ENCODE measurements at regions not wholly inside any gene's neighbourhood (a gene's known extent, or its start where the extent isn't known, plus 50 kb on each side); places are given as distances from the start of the nearest gene placed in this dataset.

GRCh38 chr7:149561072-149561471 is 63.5 kb upstream of the ZNF746 start:
- Histone ChIP-seq H3K4me2 (no peak overlapping the region), H4K20me1 (ENCODE audit: insufficient read depth) (no peaks in the 10 kb centered on the region; the same call in 1 of the 2 replicates), H3K27ac (ENCODE audit: low read depth in 2 of 2, low read length in 1 of 2) (no peak overlapping the region), H3K9me2 (no peaks in the 10 kb centered on the region), H3K9ac (no peak overlapping the region), H3K79me2 (ENCODE audit: insufficient read depth) (peaks cover 40% of the 10 kb centered on the region; the same call in 1 of the 2 replicates), H2AFZ (ENCODE audit: low read depth) (no peak overlapping the region), H3F3A (replicated peaks; ENCODE audit: insufficient read depth) (no peaks in the 10 kb centered on the region), H3K4me3 (ENCODE audit: low read depth in 2 of 2, low read length in 1 of 2) (no peak overlapping the region), H3K27me3 (ENCODE audit: insufficient read depth) (no peaks in the 10 kb centered on the region), H3K36me3 (replicated peaks in 1 of 2; ENCODE audit: control insufficient read depth in 1 of 2, insufficient read depth in 2 of 2, low read length in 1 of 2) (peaks cover 40 to 69% of the 10 kb centered on the region in 2 experiments), H3K4me1 (ENCODE audit: control insufficient read depth in 1 of 2, insufficient read depth in 2 of 2, low read depth in 1 of 2, low read length in 1 of 2) (no peaks in the 10 kb centered on the region; a peak in 1 of 4 replicates), H3K9me3 (peaks cover 17% of the 10 kb centered on the region; the same call in 1 of the 2 replicates)
- ChIA-PET CTCF (no interaction called here), POLR2A (no interaction called here)
- TF ChIP-seq RFX5 (IDR thresholded peaks at IDR 0.05; ENCODE audit: low read length), result no peak
- no peak for TF ChIP-seq TCF12 (IDR thresholded peaks at IDR 0.05)
- no peak for TF ChIP-seq USF2 (IDR thresholded peaks at IDR 0.05; ENCODE audit: borderline replicate concordance, low read depth, low read length)
- no peak for TF ChIP-seq MAX (IDR thresholded peaks at IDR 0.05; ENCODE audit: low read depth)
- no peak for TF ChIP-seq JUND (IDR thresholded peaks at IDR 0.05)
- no peak for TF ChIP-seq GATA2 (CRISPR knock-in tag; IDR thresholded peaks at IDR 0.05)
- TF ChIP-seq FOXM1 (IDR thresholded peaks at IDR 0.05; ENCODE audit: low read depth), result no peak
- no peak for TF ChIP-seq EP300 (IDR thresholded peaks at IDR 0.05; ENCODE audit: borderline replicate concordance in 1 of 2, low read depth in 1 of 2, low read length in 1 of 2)
- TF ChIP-seq NFIC (IDR thresholded peaks at IDR 0.05; ENCODE audit: borderline replicate concordance), result no peak
- TF ChIP-seq SMC3 (IDR thresholded peaks at IDR 0.05; ENCODE audit: low read depth, low read length), result no peak
- TF ChIP-seq FOSL2 (IDR thresholded peaks at IDR 0.05; ENCODE audit: borderline replicate concordance, low read depth), result no peak
- no peak for TF ChIP-seq CTCF (IDR thresholded peaks at IDR 0.05)
- TF ChIP-seq TEAD4 (IDR thresholded peaks at IDR 0.05; ENCODE audit: borderline replicate concordance, insufficient read depth), result no peak
- TF ChIP-seq ELF1 (IDR thresholded peaks at IDR 0.05), result no peak
- DNase-seq, result no peak
- 97% methylated on average over 3 of the region's 3 CpGs for WGBS (ENCODE audit: low lambda C conversion rate)

- ChIA-PET POLR2A (no interaction called here), CTCF (interaction anchor here (1.0 kb wide), 1 partner anchor 27 kb away, joined by 3 read pairs; no protein-coding TSS in a partner anchor)
- Histone ChIP-seq H2AFZ (ENCODE audit: low read depth) (no peak overlapping the region), H3K9ac (no peak overlapping the region), H4K20me1 (ENCODE audit: insufficient read depth) (no peaks in the 10 kb centered on the region), H3K9me2 (no peaks in the 10 kb centered on the region), H3K36me3 (replicated peaks in 1 of 2; ENCODE audit: control insufficient read depth in 1 of 2, insufficient read depth in 2 of 2, low read length in 1 of 2) (peaks cover 35 to 60% of the 10 kb centered on the region in 2 experiments), H3K79me2 (ENCODE audit: insufficient read depth) (peaks cover 33% of the 10 kb centered on the region; the same call in 1 of the 2 replicates), H3K27me3 (ENCODE audit: insufficient read depth) (no peaks in the 10 kb centered on the region), H3F3A (replicated peaks; ENCODE audit: insufficient read depth) (no peaks in the 10 kb centered on the region), H3K4me3 (ENCODE audit: low read depth in 2 of 2, low read length in 1 of 2) (no peak overlapping the region), H3K9me3 (0 out of 2 replicates have a peak, but pooled peaks cover 8% of the 10 kb centered on the region), H3K4me1 (ENCODE audit: control insufficient read depth in 1 of 2, insufficient read depth in 2 of 2, low read depth in 1 of 2, low read length in 1 of 2) (no peaks in the 10 kb centered on the region), H3K27ac (ENCODE audit: low read depth in 2 of 2, low read length in 1 of 2) (no peak overlapping the region), H3K4me2 (no peak overlapping the region)
- DNase-seq, result no peak
- 98% methylated on average over 4 of the region's 4 CpGs for WGBS (ENCODE audit: low lambda C conversion rate)
- TF ChIP-seq FOXM1 (IDR thresholded peaks at IDR 0.05; ENCODE audit: low read depth), result no peak
- TF ChIP-seq ELF1 (IDR thresholded peaks at IDR 0.05), result no peak
- TF ChIP-seq IRF3 (IDR thresholded peaks at IDR 0.05; ENCODE audit: low read depth, low read length), result no peak
- no peak for TF ChIP-seq CTCF (IDR thresholded peaks at IDR 0.05)
- TF ChIP-seq TCF12 (IDR thresholded peaks at IDR 0.05), result no peak
- no peak for TF ChIP-seq MXI1 (IDR thresholded peaks at IDR 0.05; ENCODE audit: low read depth, low read length)
- TF ChIP-seq FOXJ3 (CRISPR knock-in tag; IDR thresholded peaks at IDR 0.05), result no peak
- no peak for TF ChIP-seq GATA2 (CRISPR knock-in tag; IDR thresholded peaks at IDR 0.05)
- TF ChIP-seq USF1 (IDR thresholded peaks at IDR 0.05; ENCODE audit: borderline replicate concordance, low read depth), result no peak
- no peak for TF ChIP-seq SIN3A (IDR thresholded peaks at IDR 0.05; ENCODE audit: borderline replicate concordance, low read depth, low read length)
- no peak for TF ChIP-seq NRF1 (IDR thresholded peaks at IDR 0.05; ENCODE audit: low read depth, low read length)
Observed at GRCh38 chr7:149559711-149560110, 62.1 kb upstream of the ZNF746 start.
